Ecto neural progenitor cell (in vitro differentiated cells): ENCODE measurements at regions not wholly inside any gene's neighbourhood (a gene's known extent, or its start where the extent isn't known, plus 50 kb on each side); places are given as distances from the start of the nearest gene placed in this dataset.

ENCODE experiments used
- DNase-seq: peaks from one replicate; pipeline ENCODE4 v3.0.0-alpha.2; 2018; ENCODE audit warnings: low spot score

GRCh38 chr5:173463207-173463606 is 135.0 kb upstream of the STC2 start:
- no peak for DNase-seq

- no peak for DNase-seq
Measured at GRCh38 chr5:173458828-173459609, 130.8 kb upstream of the STC2 start.

GRCh38 chr5:173457482-173457881 is 129.3 kb upstream of the STC2 start:
- DNase-seq, result no peak

- no peak for DNase-seq
Measured at GRCh38 chr5:173456751-173457171, 128.5 kb upstream of the STC2 start.

- no peak for DNase-seq
Measured at GRCh38 chr5:173456181-173456580, 128.0 kb upstream of the STC2 start.

GRCh38 chr5:173455599-173455957 is 127.4 kb upstream of the STC2 start:
- DNase-seq, result no peak

- DNase-seq, result no peak
Measured at GRCh38 chr5:173454736-173455598, 126.8 kb upstream of the STC2 start.

- no peak for DNase-seq
Measured at GRCh38 chr5:173454361-173454735, 126.1 kb upstream of the STC2 start.

- no peak for DNase-seq
Measured at GRCh38 chr5:173453167-173453566, 125.0 kb upstream of the STC2 start.

GRCh38 chr5:173452119-173452905 is 124.1 kb upstream of the STC2 start:
- no peak for DNase-seq

- DNase-seq, result no peak
Measured at GRCh38 chr5:173451651-173452050, 123.4 kb upstream of the STC2 start.

- no peak for DNase-seq
Measured at GRCh38 chr5:173451031-173451430, 122.8 kb upstream of the STC2 start.

- no peak for DNase-seq
Measured at GRCh38 chr5:173450188-173450587, 122.0 kb upstream of the STC2 start.

GRCh38 chr5:173448856-173449255 is 120.6 kb upstream of the STC2 start:
- no peak for DNase-seq

- DNase-seq, result no peak
Measured at GRCh38 chr5:173443971-173444370, 115.8 kb upstream of the STC2 start.

- DNase-seq, result no peak
Measured at GRCh38 chr5:173441053-173441628, 112.9 kb upstream of the STC2 start.

- no peak for DNase-seq
Measured at GRCh38 chr5:173438951-173439350, 110.7 kb upstream of the STC2 start.

- no peak for DNase-seq
Measured at GRCh38 chr5:173435447-173435846, 107.2 kb upstream of the STC2 start.

GRCh38 chr5:173434270-173434669 is 106.1 kb upstream of the STC2 start:
- no peak for DNase-seq

GRCh38 chr5:173430394-173430793 is 102.2 kb upstream of the STC2 start:
- DNase-seq, result no peak

- DNase-seq, result no peak
Measured at GRCh38 chr5:173429489-173430150, 101.4 kb upstream of the STC2 start.
